Heart left ventricle (tissue), 16 donors: ENCODE measurements at regions not wholly inside any gene's neighbourhood (a gene's known extent, or its start where the extent isn't known, plus 50 kb on each side); places are given as distances from the start of the nearest gene placed in this dataset.

Experiments used
- ATAC-seq, 4 donors: fragments of 200-7000 bp; cut with Tn5 transposase; one replicate each; pipeline ENCODE4 v1.9.1; 2020 to 2022; ENCODE audit warnings: moderate library complexity in 4 of 4, mild to moderate bottlenecking in 3 of 4, moderate number of reproducible peaks in 1 of 4
- DNase-seq, 5 donors: peaks; one replicate each; pipeline ENCODE4 v3.0.0-alpha.2; 2020
- H3K27ac ChIP-seq, 12 donors: fragments of 200-600 bp; sonication (generic) in 4 of 12; one replicate each; pipeline versions ENCODE4 v1.5.0 to v1.8.0; 2016 to 2022; ENCODE audit warnings: mild to moderate bottlenecking in 2 of 12
- H3K27me3 ChIP-seq, 9 donors: fragments of 200-600 bp; sonication (generic) in 2 of 9; one replicate each; pipeline versions ENCODE4 v1.5.1 to v1.8.0; 2016 to 2022; ENCODE audit warnings: mild to moderate bottlenecking in 3 of 9
- H3K36me3 ChIP-seq, 9 donors: fragments of 200-600 bp; sonication (generic) in 2 of 9; one replicate each; pipeline versions ENCODE4 v1.5.0 to v1.8.0; 2018 to 2022; ENCODE audit warnings: mild to moderate bottlenecking in 2 of 9
- H3K4me1 ChIP-seq, 12 donors: fragments of 200-600 bp; sonication (generic) in 4 of 12; one replicate each; pipeline versions ENCODE4 v1.5.0 to v1.8.0; 2016 to 2022; ENCODE audit warnings: mild to moderate bottlenecking in 3 of 12
- H3K4me3 ChIP-seq, 12 donors: fragments of 200-600 bp; sonication (generic) in 4 of 12; one replicate each; pipeline versions ENCODE4 v1.5.0 to v1.8.0; 2017 to 2022; ENCODE audit warnings: mild to moderate bottlenecking in 9 of 12, moderate library complexity in 4 of 12
- H3K9me3 ChIP-seq, 12 donors: fragments of 200-600 bp; sonication (generic) in 4 of 12; one replicate each; pipeline versions ENCODE4 v1.5.0 to v1.8.0; 2016 to 2022; ENCODE audit warnings: mild to moderate bottlenecking in 1 of 12
- CTCF ChIP-seq, 12 donors: fragments of 200-600 bp; sonication (generic) in 4 of 12; IDR thresholded peaks; one replicate each; pipeline versions ENCODE4 v1.5.0 to v1.8.0; 2018 to 2022; ENCODE audit warnings: antibody characterized with exemption in 12 of 12, mild to moderate bottlenecking in 5 of 12
- POLR2A ChIP-seq, 2 donors: fragments of 450-650 bp; IDR thresholded peaks; one replicate each; pipeline ENCODE4 v1.6.1; 2017; ENCODE audit warnings: antibody characterized with exemption in 2 of 2, mild to moderate bottlenecking in 2 of 2, moderate library complexity in 2 of 2
- WGBS, 4 donors: extraction: QIAGEN DNeasy Blood & Tissue Kit in 2 of 4; methylation state at CpG; one replicate each; pipeline versions ENCODE4 v1.1.5 to v1.1.7; 2013 to 2018; 5-methylcytosine and 5-hydroxymethylcytosine counted together
- intact Hi-C, 10 donors: fragments of 100-400 bp; cut with DNase I; formaldehyde crosslinking; loops; one replicate each; pipeline versions ENCODE4 v1.11.1 to v1.14.2; 2022
- donor health status: ischemic (EF 13 %, LVEDD 7.1; RV severe dilation, severe dysfunction).
- donor health status: healthy with polysubstance abuse.
- donor health status: DM: no; HTN: yes; CAD: no.
- donor health status: DM: no; HTN: no; CAD: no.
- donor health status: ischemic (EF 25% LVEDD 6.9; RV normal size, moderate dysfunction).
- donor health status: ischemic (EF 25% LVEDD 5.7; RV mildly dilated, moderate dysfunction).
- donor health status: healthy.
- donor health status: DM: yes; HTN: yes; CAD: no.
- donor health status: ischemic (EF 35%, LVEDD 5.7; RV mildly dilated, moderate dysfunction).
- donor health status: nonischemic (EF 11% LVEDD 7.7; RV severe dilation, severe dysfunction).
- donor health status: DM: yes; HTN: yes; CAD: no.
- donor health status: PGD.
- donor health status: ischemic (EF 29% LVEDD 5.4; RV normal size, mild dysfunction).
- donor health status: nonischemic (EF 23%, LVEDD 6.1; RV moderate dilation, normal function).

- Histone ChIP-seq H3K36me3 (no peaks in the 10 kb centered on the region), H3K4me1 (peaks cover 0 to 30% (median 11%) of the 10 kb centered on the region in 12 donors), H3K4me3 (no peak overlapping the region), H3K27me3 (no peaks in the 10 kb centered on the region), H3K27ac (no peak overlapping the region), H3K9me3 (peaks cover 0 to 18% (median 6%) of the 10 kb centered on the region in 12 donors)
- DNase-seq (no peak), ATAC-seq (peak in 1 of 4 donors; percentile 58)
- 54 to 68% (median 66%) methylated on average over 2 of the region's 2 CpGs for WGBS, 4 donors
- TF ChIP-seq CTCF (IDR thresholded peaks at IDR 0.05): no peak
- no peak for TF ChIP-seq POLR2A (IDR thresholded peaks at IDR 0.05)
- intact Hi-C loops: loop anchor here in 1 of 10 donors (10.0 kb wide), 1 partner anchor 167 kb away; no protein-coding TSS in a partner anchor
Measured at GRCh38 chr2:168311261-168311910, 64.0 kb upstream of the STK39 start.

- H3K4me1 ChIP-seq: peaks cover 0 to 30% (median 11%) of the 10 kb centered on the region in 12 donors
- peaks cover 0 to 16% (median 4%) of the 10 kb centered on the region in 12 donors for H3K9me3 ChIP-seq
- intact Hi-C loops: loop anchor here in 1 of 10 donors (10.0 kb wide), 1 partner anchor 167 kb away; no protein-coding TSS in a partner anchor
- DNase-seq (no peak), ATAC-seq (no peak)
- 21 to 31% (median 28%) methylated on average over 1 of the region's 1 CpG for WGBS, 4 donors
- H3K4me3 ChIP-seq: no peak overlapping the region
- no peaks in the 10 kb centered on the region for H3K27me3 ChIP-seq
- TF ChIP-seq POLR2A (IDR thresholded peaks at IDR 0.05): no peak
- TF ChIP-seq CTCF (IDR thresholded peaks at IDR 0.05): no peak
- H3K27ac ChIP-seq: peak overlapping the region in 3 of 12 donors; percentile 5 to 15 (median 7)
- no peaks in the 10 kb centered on the region for H3K36me3 ChIP-seq
Measured at GRCh38 chr2:168312036-168312822, 64.8 kb upstream of the STK39 start.

- H3K4me1 ChIP-seq: peaks cover 0 to 30% (median 11%) of the 10 kb centered on the region in 12 donors
- no peaks in the 10 kb centered on the region for H3K36me3 ChIP-seq
- ATAC-seq: no peak
- DNase-seq: no peak
- no peak overlapping the region for H3K4me3 ChIP-seq
- TF ChIP-seq CTCF (IDR thresholded peaks at IDR 0.05) (no peak), POLR2A (IDR thresholded peaks at IDR 0.05) (no peak)
- H3K9me3 ChIP-seq: peaks cover 0 to 3% (median 0%) of the 10 kb centered on the region in 12 donors
- intact Hi-C loops: loop anchor here in 1 of 10 donors (10.0 kb wide), 1 partner anchor 169 kb away; no protein-coding TSS in a partner anchor
- WGBS, 4 donors: 90 to 100% (median 97%) methylated on average over 1 of the region's 1 CpG
- no peak overlapping the region for H3K27ac ChIP-seq
- no peaks in the 10 kb centered on the region for H3K27me3 ChIP-seq
Measured at GRCh38 chr2:168314236-168314635, 66.8 kb upstream of the STK39 start.
